GM12878 (cell line): ENCODE measurements at regions not wholly inside any gene's neighbourhood (a gene's known extent, or its start where the extent isn't known, plus 50 kb on each side); places are given as distances from the start of the nearest gene placed in this dataset.
A peak's percentile ranks its signal among the peaks of the same experiment; 100 is the strongest.

ENCODE experiments used
- ATAC-seq: fragments of 200-7000 bp; cut with Tn5 transposase; 3 replicates; pipeline ENCODE4 v1.9.1; 2020; ENCODE audit warnings: mild to moderate bottlenecking, moderate library complexity
- BruUV-seq: library from RNA; stranded (reverse); fragments of 400-500 nt; replicated peaks from 2 replicates; lab custom pipeline; 2021; lab: Mats Ljungman, UMichigan
- CTCF ChIA-PET: fragments of 300-600 bp; sonication (Branson Sonifier 250); formaldehyde crosslinking; extraction: SDS; loops from one replicate; lab custom pipeline; 2021; ENCODE audit warnings: inconsistent platforms; lab: Yijun Ruan, JAX
- POLR2A ChIA-PET: fragments of 350-600 bp; formaldehyde crosslinking; extraction: SDS; loops from one replicate; lab custom pipeline; 2021; ENCODE audit warnings: inconsistent platforms; lab: Charles Lee
- RAD21 ChIA-PET: fragments of 300-600 bp; sonication (Branson Sonifier 250); formaldehyde crosslinking; loops from one replicate; lab custom pipeline; 2023; ENCODE audit warnings: antibody characterized with exemption; ENCODE audit not compliant: unreplicated experiment; lab: Charles Lee
- SMC1A ChIA-PET: fragments of 300-600 bp; sonication (Branson Sonifier 250); formaldehyde crosslinking; loops from one replicate; lab custom pipeline; 2023; ENCODE audit not compliant: unreplicated experiment, uncharacterized antibody; lab: Charles Lee
- DNase-seq: peaks from one replicate; pipeline ENCODE4 v3.0.0-alpha.2; 2011; ENCODE audit warnings: low read depth, low spot score
- FAIRE-seq: peaks from 3 replicates; lab custom pipeline; 2011; peaks lifted over from hg19 to GRCh38; lab: Jason Lieb, UNC
- H2AFZ ChIP-seq: 2 replicates; pipeline ENCODE4 v1.6.0; 2011; ENCODE audit warnings: low read depth, low read length, control low read depth; ENCODE audit not compliant: control insufficient read depth
- H3K27ac ChIP-seq: 2 replicates; pipeline ENCODE4 v1.5.1; 2011; ENCODE audit warnings: control low read depth; ENCODE audit not compliant: control insufficient read depth, insufficient read depth
- H3K27me3 ChIP-seq, 2 experiments: replicated peaks in 1 of 2; 2 replicates each; pipeline versions ENCODE4 v1.6.0 to v1.6.1; 2011; ENCODE audit warnings: low read length in 1 of 2; ENCODE audit not compliant: control insufficient read depth in 2 of 2, insufficient read depth in 2 of 2
- H3K36me3 ChIP-seq, 2 experiments: 2 replicates each; pipeline ENCODE4 v1.5.1; 2011; ENCODE audit warnings: low read length in 1 of 2; ENCODE audit not compliant: control insufficient read depth in 2 of 2, insufficient read depth in 2 of 2
- H3K4me1 ChIP-seq: 2 replicates; pipeline ENCODE4 v1.6.1; 2011; ENCODE audit warnings: mild to moderate bottlenecking, low read length, moderate library complexity, mixed read lengths; ENCODE audit not compliant: control insufficient read depth, insufficient read depth
- H3K4me2 ChIP-seq: 2 replicates; pipeline ENCODE4 v1.6.0; 2011; ENCODE audit warnings: control low read depth; ENCODE audit not compliant: control insufficient read depth, insufficient read depth
- H3K4me3 ChIP-seq: fragments of 200-600 bp; sonication (generic); 2 replicates; pipeline ENCODE4 v1.5.1; 2016
- H3K79me2 ChIP-seq: 2 replicates; pipeline ENCODE4 v1.6.0; 2011; ENCODE audit warnings: low read length; ENCODE audit not compliant: control insufficient read depth, insufficient read depth
- H3K9ac ChIP-seq: 2 replicates; pipeline ENCODE4 v1.8.0; 2011; ENCODE audit warnings: low read length, control low read depth, mixed read lengths; ENCODE audit not compliant: control insufficient read depth, insufficient read depth
- H3K9me3 ChIP-seq: replicated peaks from 3 replicates; pipeline ENCODE4 v1.5.1; 2011; ENCODE audit warnings: mild to moderate bottlenecking, low read length; ENCODE audit not compliant: control insufficient read depth, insufficient read depth
- H4K20me1 ChIP-seq: 2 replicates; pipeline ENCODE4 v1.6.0; 2011; ENCODE audit not compliant: control insufficient read depth, insufficient read depth
- E4F1 ChIP-seq: fragments of 450-650 bp; IDR thresholded peaks from 2 replicates; pipeline ENCODE4 v1.6.1; 2018; ENCODE audit warnings: borderline replicate concordance, mild to moderate bottlenecking; ENCODE audit not compliant: partially characterized antibody
- EED ChIP-seq: sonication (generic); IDR thresholded peaks from 2 replicates; pipeline ENCODE4 v1.6.1; 2016; ENCODE audit warnings: antibody characterized with exemption, low read depth
- ESRRA ChIP-seq: IDR thresholded peaks from 2 replicates; pipeline ENCODE4 v1.6.1; 2012; ENCODE audit warnings: mild to moderate bottlenecking, low read length, improper control_type of control experiment
- EZH2 ChIP-seq: IDR thresholded peaks from 2 replicates; pipeline ENCODE4 v1.6.1; 2012; ENCODE audit warnings: low read depth, mild to moderate bottlenecking, control low read depth, inconsistent platforms, low read length, borderline replicate concordance; ENCODE audit not compliant: control insufficient read depth
- MYC ChIP-seq: IDR thresholded peaks from 2 replicates; pipeline ENCODE4 v1.6.1; 2011; ENCODE audit warnings: mild to moderate bottlenecking, low read length, moderate library complexity, inconsistent platforms; ENCODE audit not compliant: insufficient read depth, insufficient replicate concordance, insufficient read length, severe bottlenecking
- NFYA ChIP-seq: IDR thresholded peaks from 2 replicates; pipeline ENCODE4 v1.6.1; 2011; ENCODE audit warnings: low read depth, mild to moderate bottlenecking, low read length, improper control_type of control experiment, borderline replicate concordance
- NRF1 ChIP-seq: conservative IDR thresholded peaks from 2 replicates; pipeline ENCODE4 v1.6.1; 2011; ENCODE audit warnings: mild to moderate bottlenecking, low read depth, low read length, improper control_type of control experiment
- POLR2AphosphoS2 ChIP-seq: IDR thresholded peaks from 2 replicates; pipeline ENCODE4 v1.6.1; 2011; ENCODE audit warnings: low read depth, mild to moderate bottlenecking, low read length, improper control_type of control experiment, moderate library complexity
- SIN3A ChIP-seq: IDR thresholded peaks from 2 replicates; pipeline ENCODE4 v1.6.1; 2012; ENCODE audit warnings: low read depth, low read length, improper control_type of control experiment
- SMAD5 ChIP-seq: IDR thresholded peaks from 2 replicates; pipeline ENCODE4 v1.6.1; 2016; ENCODE audit warnings: antibody characterized with exemption, low read depth
- SREBF2 ChIP-seq: IDR thresholded peaks from 2 replicates; pipeline ENCODE4 v1.6.1; 2012; ENCODE audit warnings: mild to moderate bottlenecking, low read length
- SUPT20H ChIP-seq: IDR thresholded peaks from 2 replicates; pipeline ENCODE4 v1.6.1; 2011; ENCODE audit warnings: low read depth, mild to moderate bottlenecking, low read length, moderate library complexity, borderline replicate concordance; ENCODE audit not compliant: control insufficient read depth
- TAF1 ChIP-seq: IDR thresholded peaks from 2 replicates; pipeline ENCODE4 v1.6.1; 2011; ENCODE audit warnings: mild to moderate bottlenecking, low read depth, low read length, borderline replicate concordance
- TCF3 ChIP-seq: IDR thresholded peaks from 2 replicates; pipeline ENCODE4 v1.6.1; 2012; ENCODE audit warnings: low read depth, mild to moderate bottlenecking, low read length, borderline replicate concordance; ENCODE audit not compliant: insufficient read depth
- ZBTB33 ChIP-seq: fragments of 450-650 bp; IDR thresholded peaks from 2 replicates; pipeline ENCODE4 v1.6.1; 2017; ENCODE audit warnings: mild to moderate bottlenecking
- WGBS: methylation state at CpG from one replicate; pipeline ENCODE4 v1.1.6; 2016; ENCODE audit warnings: low lambda C conversion rate; ENCODE audit not compliant: insufficient replicate concordance, insufficient coverage; ENCODE audit errors: missing lambda C conversion rate; 5-methylcytosine and 5-hydroxymethylcytosine counted together
- in situ Hi-C: fragments of 300-500 bp; cut with MboI; formaldehyde crosslinking; loops from 9 replicates; pipeline ENCODE4 v1.14.3; 2018; ENCODE audit warnings: mixed read lengths
- intact Hi-C: fragments of 100-400 bp; cut with micrococcal nuclease; formaldehyde crosslinking; loops from one replicate; pipeline ENCODE4 v1.14.2; 2022; ENCODE audit not compliant: unreplicated experiment

- no peak for TF ChIP-seq E4F1
- no peak for TF ChIP-seq ZBTB33
- no peak for TF ChIP-seq SMAD5
- TF ChIP-seq TAF1: no peak
- TF ChIP-seq SIN3A: no peak
Observed at GRCh38 chr5:97242341-97242740, 59.3 kb upstream of the RIOK2 start (continued).

GRCh38 chr5:97243353-97243752 lies 60.3 kb upstream of the RIOK2 start:
- RAD21 ChIA-PET: no interaction called here
- no peaks in the 10 kb centered on the region for H3K36me3 ChIP-seq
- 0% methylated on average over 2 of the region's 2 CpGs for WGBS
- no peaks in the 10 kb centered on the region for H3K9me3 ChIP-seq
- POLR2A ChIA-PET: no interaction called here
- no peak overlapping the region for H3K4me2 ChIP-seq
- H4K20me1 ChIP-seq: no peaks in the 10 kb centered on the region
- FAIRE-seq: peak; percentile 61
- ATAC-seq: no peak
- no peak overlapping the region for H3K27ac ChIP-seq
- intact Hi-C loops: no loop called here
- H3K79me2 ChIP-seq: no peaks in the 10 kb centered on the region
- no peak overlapping the region for H3K4me3 ChIP-seq
- in situ Hi-C loops: no loop called here
- H3K4me1 ChIP-seq: no peaks in the 10 kb centered on the region
- CTCF ChIA-PET: interaction anchor here (1.8 kb wide), 1 partner anchor 12 kb away, joined by 12 read pairs; no protein-coding TSS in a partner anchor
- SMC1A ChIA-PET: no interaction called here
- H3K27me3 ChIP-seq: no peaks in the 10 kb centered on the region
- no peak for DNase-seq
- BruUV-seq: no TSS peak
- no peak overlapping the region for H3K9ac ChIP-seq
- no peak overlapping the region for H2AFZ ChIP-seq
- TF ChIP-seq EZH2 (no peak), ESRRA (no peak), NRF1 (no peak), SREBF2 (no peak), POLR2AphosphoS2 (no peak), EED (no peak), TCF3 (no peak), SUPT20H (no peak), NFYA (no peak), MYC (no peak)
